ENCODE measurements at regions not wholly inside any gene's neighbourhood (a gene's known extent, or its start where the extent isn't known, plus 50 kb on each side); places are given as distances from the start of the nearest gene placed in this dataset.

- POLR2A ChIA-PET, result interaction anchor here (0.6 kb wide), 1 partner anchor 185 kb away, joined by 4 read pairs; no protein-coding TSS in a partner anchor
- no peak for DNase-seq (ENCODE audit: low spot score)
- no TSS peak for BruUV-seq (replicated peaks)
- H3K4me1 ChIP-seq (ENCODE audit: insufficient read depth, low read length, poor library complexity, severe bottlenecking), result no peaks in the 10 kb centered on the region
- intact Hi-C loops (cut with micrococcal nuclease; ENCODE audit: unreplicated experiment), result no loop called here
- CTCF ChIA-PET (ENCODE audit: unreplicated experiment), result no interaction called here
- H3K36me3 ChIP-seq (ENCODE audit: insufficient read depth, low read length), result no peaks in the 10 kb centered on the region
- TF ChIP-seq CTCF (conservative IDR thresholded peaks at IDR 0.05; ENCODE audit: low read length) (no peak), EZH2phosphoT487 (IDR thresholded peaks at IDR 0.05; ENCODE audit: borderline replicate concordance, low read depth, low read length) (no peak)
- H3K9me2 ChIP-seq (ENCODE audit: insufficient read depth, low read length), result no peaks in the 10 kb centered on the region
- no peak overlapping the region for H3K27ac ChIP-seq (ENCODE audit: low read depth, low read length, poor library complexity, severe bottlenecking)
- H3K4me2 ChIP-seq (ENCODE audit: low read length), result no peak overlapping the region
- no peaks in the 10 kb centered on the region for H3K9me3 ChIP-seq (ENCODE audit: low read length)
- no peak overlapping the region for H2AFZ ChIP-seq (ENCODE audit: low read length)
- H3K79me2 ChIP-seq (ENCODE audit: insufficient read depth, low read depth, low read length), result no peaks in the 10 kb centered on the region
- H4K20me1 ChIP-seq (ENCODE audit: insufficient read depth, low read length), result no peaks in the 10 kb centered on the region
- H3K4me3 ChIP-seq (ENCODE audit: low read depth, low read length, poor library complexity, severe bottlenecking), result no peak overlapping the region
Measured at GRCh38 chr12:124130691-124131591, 157.9 kb downstream of the ZNF664 start.

- Histone ChIP-seq H2AFZ (ENCODE audit: low read length) (no peak overlapping the region), H3K4me3 (ENCODE audit: low read depth, low read length, poor library complexity, severe bottlenecking) (no peak overlapping the region), H4K20me1 (ENCODE audit: insufficient read depth, low read length) (no peaks in the 10 kb centered on the region), H3K9me3 (ENCODE audit: low read length) (no peaks in the 10 kb centered on the region), H3K4me1 (ENCODE audit: insufficient read depth, low read length, poor library complexity, severe bottlenecking) (no peaks in the 10 kb centered on the region), H3K9me2 (ENCODE audit: insufficient read depth, low read length) (no peaks in the 10 kb centered on the region), H3K4me2 (ENCODE audit: low read length) (no peak overlapping the region), H3K36me3 (ENCODE audit: insufficient read depth, low read length) (no peaks in the 10 kb centered on the region), H3K79me2 (ENCODE audit: insufficient read depth, low read depth, low read length) (no peaks in the 10 kb centered on the region), H3K27ac (ENCODE audit: low read depth, low read length, poor library complexity, severe bottlenecking) (no peak overlapping the region)
- DNase-seq (ENCODE audit: low spot score), result no peak
- no TSS peak for BruUV-seq (replicated peaks)
- TF ChIP-seq CTCF (conservative IDR thresholded peaks at IDR 0.05; ENCODE audit: low read length), result no peak
- ChIA-PET CTCF (ENCODE audit: unreplicated experiment) (no interaction called here), POLR2A (no interaction called here)
- intact Hi-C loops (cut with micrococcal nuclease; ENCODE audit: unreplicated experiment), result no loop called here
Measured at GRCh38 chr12:124131659-124132058, 158.6 kb downstream of the ZNF664 start.

- TF ChIP-seq CTCF (conservative IDR thresholded peaks at IDR 0.05; ENCODE audit: low read length) (no peak), EZH2phosphoT487 (IDR thresholded peaks at IDR 0.05; ENCODE audit: borderline replicate concordance, low read depth, low read length) (no peak)
- Histone ChIP-seq H3K4me2 (ENCODE audit: low read length) (no peak overlapping the region), H3K4me3 (ENCODE audit: low read depth, low read length, poor library complexity, severe bottlenecking) (no peak overlapping the region), H3K36me3 (ENCODE audit: insufficient read depth, low read length) (no peaks in the 10 kb centered on the region), H4K20me1 (ENCODE audit: insufficient read depth, low read length) (no peaks in the 10 kb centered on the region), H3K4me1 (ENCODE audit: insufficient read depth, low read length, poor library complexity, severe bottlenecking) (no peaks in the 10 kb centered on the region), H3K9me2 (ENCODE audit: insufficient read depth, low read length) (no peaks in the 10 kb centered on the region), H3K27ac (ENCODE audit: low read depth, low read length, poor library complexity, severe bottlenecking) (no peak overlapping the region), H3K79me2 (ENCODE audit: insufficient read depth, low read depth, low read length) (no peaks in the 10 kb centered on the region), H2AFZ (ENCODE audit: low read length) (no peak overlapping the region), H3K9me3 (ENCODE audit: low read length) (no peaks in the 10 kb centered on the region)
- BruUV-seq (replicated peaks), result no TSS peak
- CTCF ChIA-PET (ENCODE audit: unreplicated experiment), result no interaction called here
- DNase-seq (ENCODE audit: low spot score), result no peak
- POLR2A ChIA-PET, result interaction anchor here (0.6 kb wide), 1 partner anchor 133 kb away, joined by 3 read pairs; no protein-coding TSS in a partner anchor
- intact Hi-C loops (cut with micrococcal nuclease; ENCODE audit: unreplicated experiment), result no loop called here
Measured at GRCh38 chr12:124132530-124132929, 159.5 kb downstream of the ZNF664 start.
